HG03097 (cell line): ENCODE measurements at regions not wholly inside any gene's neighbourhood (a gene's known extent, or its start where the extent isn't known, plus 50 kb on each side); places are given as distances from the start of the nearest gene placed in this dataset.
"Not testable (repeated sequence)": the region's sequence is repeated elsewhere in the genome, so short reads cannot be mapped to it uniquely, and the experiment has no call there.

Source experiments
- ATAC-seq: cut with Tn5 transposase; IDR thresholded peaks from one replicate; pipeline ENCODE4 v1.9.1; 2021; ENCODE audit not compliant: unreplicated experiment, low FRiP score

GRCh38 chr20:17891131-17891530 is 77.5 kb downstream of the SNX5 start:
- ATAC-seq: not testable (repeated sequence)

GRCh38 chr20:17890330-17890729 is 78.3 kb downstream of the SNX5 start:
- no peak for ATAC-seq

GRCh38 chr20:17889226-17889625 is 79.4 kb downstream of the SNX5 start:
- ATAC-seq: no peak

GRCh38 chr20:17888044-17888443 is 80.5 kb downstream of the SNX5 start:
- no peak for ATAC-seq

- ATAC-seq: no peak
Observed at GRCh38 chr20:17887331-17888030, 81.1 kb downstream of the SNX5 start.

GRCh38 chr20:17885544-17885943 is 83.0 kb downstream of the SNX5 start:
- no peak for ATAC-seq

- no peak for ATAC-seq
Observed at GRCh38 chr20:17885076-17885475, 83.5 kb downstream of the SNX5 start.

GRCh38 chr20:17884307-17885003 is 84.1 kb downstream of the SNX5 start:
- ATAC-seq: no peak

- no peak for ATAC-seq
Observed at GRCh38 chr20:17883592-17884306, 84.8 kb downstream of the SNX5 start.

- ATAC-seq: no peak
Observed at GRCh38 chr20:17882834-17883591, 85.6 kb downstream of the SNX5 start.

GRCh38 chr20:17882065-17882833 is 86.3 kb downstream of the SNX5 start:
- ATAC-seq: no peak

- ATAC-seq: no peak
Observed at GRCh38 chr20:17881741-17882064, 86.9 kb downstream of the SNX5 start.

GRCh38 chr20:17878912-17879602 is 89.5 kb downstream of the SNX5 start:
- no peak for ATAC-seq

- ATAC-seq: no peak
Observed at GRCh38 chr20:17878069-17878911, 90.3 kb downstream of the SNX5 start.

GRCh38 chr20:17875981-17876385 is 92.6 kb downstream of the SNX5 start:
- no peak for ATAC-seq

- no peak for ATAC-seq
Observed at GRCh38 chr20:17875106-17875980, 93.3 kb downstream of the SNX5 start.

GRCh38 chr20:17874271-17875105 is 94.1 kb downstream of the SNX5 start:
- ATAC-seq: no peak
